Frontal cortex (tissue), 3 donors: ENCODE measurements at regions not wholly inside any gene's neighbourhood (a gene's known extent, or its start where the extent isn't known, plus 50 kb on each side); places are given as distances from the start of the nearest gene placed in this dataset.

Experiments
- DNase-seq, 2 donors: peaks; one replicate each; pipeline ENCODE4 v3.0.0; 2012; ENCODE audit warnings: low spot score in 2 of 2
- FAIRE-seq: peaks from 2 replicates; lab custom pipeline; 2012; peaks lifted over from hg19 to GRCh38; lab: Jason Lieb, UNC
- donor health status: control.
- donor health status: control.
- donor health status: control.

DNA sequence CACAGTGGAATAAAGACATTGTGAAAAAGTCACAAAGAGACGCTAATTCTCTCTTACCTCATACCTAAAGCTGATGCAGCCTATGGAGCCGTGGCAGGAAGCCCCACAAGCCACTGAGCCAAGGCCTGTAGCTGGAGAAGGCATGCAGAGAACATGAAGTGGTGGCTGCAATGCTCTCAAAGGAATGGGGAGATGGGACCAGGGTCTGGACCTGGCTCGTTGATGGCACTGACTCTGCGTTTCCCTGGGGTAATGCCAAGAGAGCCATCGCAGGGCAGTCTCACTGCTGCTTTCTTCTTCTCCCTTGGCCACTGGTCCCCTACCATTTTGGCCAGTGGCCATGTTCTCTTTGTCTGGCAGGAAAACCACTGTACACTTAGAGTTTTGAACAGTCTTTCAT is 329.9 kb upstream of the ZMIZ1 start:
- DNase-seq (no peak), FAIRE-seq (no peak)

GRCh38 chr10:78739444-78740053 is 329.2 kb upstream of the ZMIZ1 start:
- FAIRE-seq (no peak), DNase-seq (no peak)

GRCh38 chr10:78740976-78741915 is 327.5 kb upstream of the ZMIZ1 start:
- DNase-seq (no peak), FAIRE-seq (no peak)

DNA sequence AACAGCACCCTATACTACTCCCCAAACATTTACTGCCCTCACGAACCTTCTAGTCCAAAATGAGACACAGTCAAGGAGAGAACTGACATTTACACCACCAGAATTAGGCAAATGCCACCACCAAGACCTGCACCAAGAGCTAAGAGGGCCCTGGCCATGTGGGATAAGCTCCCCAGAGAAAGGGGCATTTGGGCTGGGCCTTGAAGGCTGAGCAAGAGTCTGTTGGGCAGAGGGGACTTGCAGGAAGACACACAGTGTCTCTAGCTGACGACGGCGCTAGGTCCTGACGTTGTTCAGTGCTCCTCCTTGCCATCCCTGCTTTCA is 326.4 kb upstream of the ZMIZ1 start:
- no peak for FAIRE-seq
- DNase-seq: no peak

- DNase-seq: no peak
- FAIRE-seq: no peak
Measured at GRCh38 chr10:78742730-78743615, 325.8 kb upstream of the ZMIZ1 start.

DNA sequence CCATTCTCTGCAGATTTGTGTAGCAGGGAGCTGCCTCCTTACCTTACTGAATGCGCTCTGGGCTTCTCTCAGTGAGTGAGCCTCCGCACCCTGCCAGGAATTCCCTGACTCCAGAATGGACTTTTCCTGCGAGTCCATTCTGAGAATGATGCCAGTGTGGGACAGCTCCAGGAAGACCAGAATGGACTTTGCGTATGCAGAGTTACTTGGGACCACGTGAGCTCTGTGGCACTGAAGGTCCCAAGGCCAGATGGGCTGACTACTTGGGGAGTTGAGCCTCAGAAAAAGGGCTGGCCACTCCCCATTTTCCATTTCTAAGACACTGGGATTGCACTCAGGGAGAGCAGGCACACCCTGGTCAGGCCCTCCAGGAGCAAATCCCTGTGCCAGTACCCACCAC is 324.7 kb upstream of the ZMIZ1 start:
- no peak for FAIRE-seq

DNA sequence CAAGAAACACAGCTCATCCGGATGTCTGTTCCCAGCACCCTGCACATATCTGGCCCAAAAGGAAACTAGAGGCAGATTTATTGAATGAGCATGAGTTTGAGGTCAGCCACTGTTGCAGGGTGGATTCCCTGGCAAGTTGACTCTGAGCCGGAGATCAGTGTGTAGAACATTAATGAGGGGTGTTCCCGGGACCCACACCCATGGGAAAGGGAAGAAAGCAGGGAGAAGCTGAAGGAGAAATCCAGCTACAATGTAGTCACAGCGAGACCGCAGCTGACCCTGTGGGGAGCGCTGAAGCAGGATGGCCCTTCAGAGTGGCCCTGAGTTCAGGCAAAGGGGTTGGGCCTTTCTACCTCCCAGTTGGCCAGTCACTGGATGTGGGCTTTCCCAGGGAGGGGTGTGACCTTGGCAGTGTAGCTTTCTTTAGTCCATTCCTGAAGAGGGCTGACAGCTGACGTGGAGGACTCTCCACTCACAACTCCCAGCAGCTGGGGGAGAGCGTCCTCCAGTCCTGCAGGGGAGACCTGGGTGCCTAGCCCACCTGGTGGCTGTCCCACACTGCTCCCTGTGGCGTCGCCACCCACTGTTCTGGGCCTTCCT is 324.2 kb upstream of the ZMIZ1 start:
- DNase-seq (no peak), FAIRE-seq (no peak)

More for the DNA sequence above, 324.7 kb upstream of the ZMIZ1 start:
- DNase-seq: no peak

GRCh38 chr10:78745441-78745840 is 323.3 kb upstream of the ZMIZ1 start:
- FAIRE-seq (no peak), DNase-seq (no peak)

- DNase-seq (no peak), FAIRE-seq (no peak)
Measured at GRCh38 chr10:78746155-78746763, 322.5 kb upstream of the ZMIZ1 start.

DNA sequence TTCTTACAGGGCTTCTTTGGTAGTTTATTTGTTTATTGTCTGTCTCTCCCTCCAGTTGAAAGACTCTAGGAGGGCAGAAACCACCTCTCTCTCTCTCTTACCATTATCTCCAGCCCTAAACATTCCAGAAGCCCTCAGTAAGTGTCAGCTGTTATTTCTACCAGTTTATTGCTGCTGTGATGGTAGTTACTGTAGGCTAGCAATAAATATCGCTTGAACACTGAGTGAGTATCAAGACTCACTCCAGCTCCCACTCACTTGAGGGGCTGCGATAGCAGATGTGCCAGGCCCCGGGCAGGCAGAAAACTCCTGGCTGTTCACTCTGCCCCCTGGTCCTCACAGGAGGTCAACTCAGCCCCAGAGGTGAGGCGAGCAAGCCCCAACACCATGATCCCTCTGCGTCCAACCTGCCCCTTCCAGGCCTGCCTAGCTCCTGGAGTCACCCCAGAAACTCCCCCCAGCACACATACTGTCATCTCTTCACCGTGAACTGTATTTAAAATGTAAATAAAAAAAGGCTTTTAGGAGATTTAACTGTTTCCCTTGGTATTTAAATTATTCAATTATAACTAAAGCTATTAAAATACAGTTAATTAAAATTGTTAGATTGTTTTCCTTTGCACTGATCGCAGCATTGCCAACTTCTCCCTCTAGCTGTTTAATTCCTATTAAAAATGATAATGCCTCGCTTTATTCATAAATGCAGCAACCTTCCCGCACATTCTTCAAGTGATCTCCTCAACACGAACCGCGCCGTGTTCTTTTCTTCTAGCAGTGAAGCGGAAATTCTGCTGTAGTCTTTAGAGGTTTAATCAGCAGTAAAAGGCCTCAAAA is 321.1 kb upstream of the ZMIZ1 start:
- DNase-seq (no peak), FAIRE-seq (no peak)

DNA sequence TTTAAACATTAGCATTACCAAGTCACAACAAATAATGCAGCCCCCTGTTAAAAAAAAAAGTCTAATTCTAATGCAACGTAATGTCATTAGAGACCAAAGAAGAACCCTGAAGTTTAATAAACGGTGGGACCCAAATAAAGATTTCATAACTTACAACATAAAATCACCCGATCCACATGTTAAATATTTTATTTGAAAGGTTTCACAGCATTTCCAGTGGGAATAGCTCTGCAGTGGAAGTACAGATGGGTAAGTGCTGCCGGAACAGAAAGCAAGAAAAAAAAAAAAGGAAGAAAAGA is 320.6 kb upstream of the ZMIZ1 start:
- DNase-seq (no peak), FAIRE-seq (no peak)

- FAIRE-seq (no peak), DNase-seq (no peak)
Measured at GRCh38 chr10:78749200-78749599, 319.6 kb upstream of the ZMIZ1 start.

GRCh38 chr10:78749898-78750297 is 318.9 kb upstream of the ZMIZ1 start:
- FAIRE-seq (no peak), DNase-seq (no peak)

DNA sequence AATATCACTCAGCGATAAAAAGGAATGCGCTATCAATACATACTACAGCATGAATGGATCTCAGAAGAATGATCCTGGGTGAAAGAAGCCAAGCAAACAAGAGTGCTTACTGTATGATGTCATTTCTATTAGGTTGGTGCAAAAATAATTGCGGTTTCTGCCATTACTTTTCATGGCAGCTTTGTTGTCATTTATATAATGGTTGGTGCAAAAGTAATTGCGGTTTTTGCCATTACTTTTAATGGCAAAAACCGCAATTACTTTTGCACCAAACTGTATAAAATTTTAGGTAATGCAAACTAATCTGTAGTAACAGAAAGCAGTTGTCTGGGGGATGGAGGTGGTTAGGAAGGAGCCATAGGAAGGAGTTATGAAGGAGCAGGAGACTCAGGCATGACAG is 318.3 kb upstream of the ZMIZ1 start:
- FAIRE-seq (no peak), DNase-seq (no peak)

GRCh38 chr10:78751716-78752115 is 317.1 kb upstream of the ZMIZ1 start:
- DNase-seq (no peak), FAIRE-seq (no peak)

GRCh38 chr10:78752221-78752620 is 316.5 kb upstream of the ZMIZ1 start:
- DNase-seq: no peak
- FAIRE-seq: no peak

- DNase-seq: no peak
- FAIRE-seq: no peak
Measured at GRCh38 chr10:78752708-78753107, 316.1 kb upstream of the ZMIZ1 start.

GRCh38 chr10:78754269-78755062 is 314.3 kb upstream of the ZMIZ1 start:
- no peak for DNase-seq
- no peak for FAIRE-seq
